NCI-H748 (cell line): ENCODE measurements at regions not wholly inside any gene's neighbourhood (a gene's known extent, or its start where the extent isn't known, plus 50 kb on each side); places are given as distances from the start of the nearest gene placed in this dataset.

ENCODE experiments used
- DNase-seq: peaks from one replicate; lab custom pipeline; 2025; ENCODE audit not compliant: unreplicated experiment; lab: John Stamatoyannopoulos, UW

DNA sequence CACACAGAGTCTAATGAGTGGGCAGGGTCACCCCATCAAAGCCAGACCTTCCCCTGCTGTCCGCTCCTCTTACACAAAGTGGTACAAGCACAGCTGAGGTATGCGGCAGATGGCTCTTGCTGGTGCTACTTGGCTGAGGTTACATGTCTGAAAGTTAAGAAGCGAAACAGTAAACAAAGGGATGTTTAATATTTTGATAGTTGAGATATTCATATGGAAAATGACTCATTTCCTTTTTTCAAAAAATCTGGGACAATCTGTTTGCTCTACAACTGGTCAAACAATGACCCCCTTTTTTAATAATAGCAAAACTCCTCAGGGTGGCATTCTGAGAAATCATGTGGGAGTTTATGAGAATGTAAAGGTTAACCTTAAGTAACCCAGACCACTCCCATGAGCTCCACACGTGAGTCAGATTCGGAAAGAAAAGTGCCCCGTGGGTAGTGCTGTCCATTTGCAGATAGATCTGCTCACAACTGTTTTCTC is 245.3 kb downstream of the TBXT start:
- DNase-seq, result no peak

- no peak for DNase-seq
Measured at GRCh38 chr6:165920896-165921671, 246.6 kb downstream of the TBXT start.

DNA sequence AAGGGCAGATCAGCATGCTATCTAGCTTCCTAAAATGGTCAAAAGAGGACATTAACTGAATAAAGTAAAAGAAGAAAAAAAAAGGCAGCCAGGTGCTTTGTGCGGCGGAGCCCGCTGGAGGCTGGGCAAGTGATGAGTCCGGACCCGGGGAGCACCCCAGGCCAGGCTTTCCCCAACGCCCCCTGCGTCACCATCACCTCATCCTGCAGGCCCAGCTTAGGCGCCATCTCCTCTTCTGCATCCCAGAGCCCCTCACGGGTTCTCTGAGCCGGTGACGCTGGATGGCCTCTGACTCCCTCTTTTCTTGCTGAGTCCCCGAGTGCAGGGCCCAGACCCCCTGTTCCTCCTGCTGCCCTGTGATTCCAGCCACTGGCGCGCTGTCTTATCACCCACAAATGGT is 250.1 kb downstream of the TBXT start:
- no peak for DNase-seq

GRCh38 chr6:165915022-165915770 is 252.2 kb upstream of the PDE10A start:
- no peak for DNase-seq

GRCh38 chr6:165913676-165914570 is 250.9 kb upstream of the PDE10A start:
- no peak for DNase-seq

- DNase-seq, result no peak
Measured at GRCh38 chr6:165910184-165910966, 247.3 kb upstream of the PDE10A start.

- no peak for DNase-seq
Measured at GRCh38 chr6:165906736-165907135, 243.7 kb upstream of the PDE10A start.

DNA sequence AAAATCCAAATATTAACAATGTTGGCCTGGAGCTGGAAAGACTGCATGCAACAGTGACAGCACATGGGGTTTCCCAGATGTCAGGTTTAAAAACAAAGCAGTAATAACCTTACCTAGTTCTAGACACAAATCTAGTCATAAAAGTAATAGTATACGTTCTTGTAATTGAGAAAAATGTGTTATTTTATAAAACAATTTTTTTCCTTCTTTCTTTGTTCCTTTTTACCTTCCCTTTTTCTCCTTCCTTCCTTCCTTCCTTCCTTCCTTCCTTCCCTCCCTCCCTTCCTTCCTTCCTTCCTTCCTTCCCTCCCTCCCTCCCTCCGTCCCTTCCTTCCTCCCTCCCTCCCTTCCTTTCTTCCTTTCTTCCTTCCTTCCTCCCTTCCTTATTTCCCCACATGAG is 242.7 kb upstream of the PDE10A start:
- no peak for DNase-seq

DNA sequence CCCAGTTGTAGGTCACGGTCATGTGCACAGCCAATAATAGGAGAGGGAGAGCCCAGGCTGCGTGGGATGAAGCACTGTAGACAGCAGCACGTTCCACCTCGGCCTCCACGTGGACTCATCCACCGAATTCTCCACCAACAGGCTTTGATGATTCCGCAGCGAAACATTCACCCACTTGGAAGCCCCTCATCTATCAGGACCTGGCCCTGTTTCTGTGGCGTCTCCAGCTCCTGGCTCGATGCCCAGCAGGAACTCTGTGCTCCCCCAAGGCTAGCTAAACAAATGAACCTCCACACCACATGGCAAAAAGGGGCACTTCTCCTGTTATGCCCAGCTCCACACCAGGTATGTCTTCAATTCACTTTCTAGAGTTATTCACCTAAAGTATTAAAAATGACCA is 237.9 kb upstream of the PDE10A start:
- no peak for DNase-seq

- no peak for DNase-seq
Measured at GRCh38 chr6:165899611-165900010, 236.6 kb upstream of the PDE10A start.

- no peak for DNase-seq
Measured at GRCh38 chr6:165895421-165896165, 232.6 kb upstream of the PDE10A start.

- DNase-seq, result no peak
Measured at GRCh38 chr6:165894171-165894825, 231.3 kb upstream of the PDE10A start.

DNA sequence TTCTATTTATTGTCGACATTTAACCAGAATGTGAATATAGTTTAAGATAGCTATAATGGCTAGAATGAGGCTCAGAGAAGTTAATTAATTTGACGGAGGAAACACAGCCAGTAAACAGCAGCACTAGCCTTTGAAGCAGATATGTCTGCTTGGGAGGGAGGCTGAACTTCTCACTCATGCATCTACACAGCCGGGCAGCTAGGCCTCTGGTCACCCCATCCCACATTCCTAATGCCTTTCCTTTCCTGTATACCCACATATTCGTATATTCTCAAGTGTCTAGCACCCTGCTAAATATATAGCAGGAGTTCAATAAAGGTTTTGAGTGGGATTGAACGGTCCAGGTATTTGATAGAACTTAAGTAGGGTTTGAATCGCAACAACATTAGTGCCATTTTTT is 230.4 kb upstream of the PDE10A start:
- DNase-seq, result no peak

DNA sequence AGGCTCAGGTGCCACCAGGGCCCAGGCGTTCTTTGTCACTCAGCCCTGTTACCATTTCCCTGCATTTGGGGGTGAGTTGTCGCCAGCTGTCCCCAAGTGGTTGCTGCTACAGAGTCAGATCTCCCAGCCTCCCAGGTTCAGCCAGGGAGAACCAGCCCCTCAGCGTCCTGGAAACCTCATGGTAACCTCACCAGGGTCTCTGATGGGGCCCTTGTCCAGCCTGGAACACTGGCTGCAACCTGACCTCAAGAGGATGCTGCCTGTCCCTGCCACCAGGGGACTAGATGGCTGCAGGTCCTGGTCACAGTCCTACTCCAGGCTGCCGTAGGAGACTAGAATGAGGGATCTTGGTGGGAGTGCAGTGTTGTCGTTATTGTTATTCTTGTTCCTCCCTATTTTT is 228.3 kb upstream of the PDE10A start:
- DNase-seq, result no peak

GRCh38 chr6:165890404-165890735 is 227.3 kb upstream of the PDE10A start:
- no peak for DNase-seq

GRCh38 chr6:165889636-165890403 is 226.8 kb upstream of the PDE10A start:
- DNase-seq, result peak; percentile 18

- DNase-seq, result no peak
Measured at GRCh38 chr6:165886169-165886568, 223.1 kb upstream of the PDE10A start.

DNA sequence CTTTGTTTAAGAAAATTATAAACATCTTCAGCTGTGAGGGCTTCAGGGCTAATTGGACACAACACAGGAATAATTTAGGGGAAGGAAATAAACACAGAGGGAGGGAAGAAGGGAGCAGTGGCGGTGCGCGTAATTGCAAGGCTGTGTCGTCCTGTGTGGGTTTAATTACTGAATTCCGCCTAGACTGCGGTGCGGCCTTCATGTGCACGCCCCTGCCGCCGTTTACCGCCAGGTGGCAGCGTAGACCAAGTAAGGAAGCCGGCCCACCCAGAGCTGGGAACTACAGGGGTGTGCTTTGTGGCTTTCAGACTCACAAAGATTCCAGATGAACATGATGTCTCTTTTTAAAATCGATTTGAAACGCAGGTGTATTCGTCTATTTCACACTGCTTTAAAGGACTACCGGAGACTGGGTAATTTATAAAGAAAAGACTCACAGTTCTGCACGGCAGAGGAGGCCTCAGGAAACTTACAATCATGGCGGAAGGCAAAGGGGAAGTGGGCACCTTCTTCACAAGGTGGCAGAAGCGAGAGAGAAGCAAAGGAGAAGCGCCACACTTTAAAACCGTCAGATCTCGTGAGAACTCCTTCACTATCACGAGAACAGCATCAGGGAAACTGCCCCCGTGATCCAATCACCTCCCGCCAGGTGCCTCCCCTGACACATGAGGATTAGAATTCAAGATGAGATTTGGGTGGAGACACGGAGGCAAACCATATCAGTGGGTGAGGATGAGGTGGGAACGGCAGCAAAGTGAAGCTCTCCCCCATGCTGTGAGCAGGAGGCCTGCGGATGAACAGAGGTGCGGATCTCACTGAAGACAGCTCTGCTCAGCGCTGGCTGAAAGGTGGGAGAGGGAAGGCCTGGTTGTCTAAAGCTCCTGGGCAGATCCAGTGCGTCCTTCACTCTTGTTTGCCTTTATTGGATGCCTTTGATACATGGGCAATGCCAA is 222.0 kb upstream of the PDE10A start:
- peak; percentile 70 for DNase-seq
